OCI-LY1 (cell line): ENCODE measurements at regions not wholly inside any gene's neighbourhood (a gene's known extent, or its start where the extent isn't known, plus 50 kb on each side); places are given as distances from the start of the nearest gene placed in this dataset.

Experiments used
- H2AFZ ChIP-seq: fragments of 200-600 bp; sonication (generic), shearing (Covaris generic); 2 replicates; pipeline ENCODE4 v1.6.0; 2014; ENCODE audit warnings: antibody characterized with exemption, mild to moderate bottlenecking, low read length
- H3F3A ChIP-seq: fragments of 200-600 bp; sonication (generic), shearing (Covaris generic); 2 replicates; pipeline ENCODE4 v1.6.0; 2014; ENCODE audit warnings: mild to moderate bottlenecking, antibody characterized with exemption, low read length, moderate library complexity; ENCODE audit not compliant: insufficient read depth
- H3K27ac ChIP-seq: fragments of 200-600 bp; sonication (generic); 2 replicates; pipeline ENCODE4 v1.5.1; 2014; ENCODE audit warnings: low read length, mixed run types, mild to moderate bottlenecking, low read depth; ENCODE audit not compliant: poor library complexity, severe bottlenecking
- H3K27me3 ChIP-seq: fragments of 200-600 bp; sonication (generic); 2 replicates; pipeline ENCODE4 v1.6.0; 2014; ENCODE audit warnings: antibody characterized with exemption, mild to moderate bottlenecking, low read length, moderate library complexity; ENCODE audit not compliant: insufficient read depth
- H3K36me3 ChIP-seq: fragments of 200-600 bp; sonication (generic); 2 replicates; pipeline ENCODE4 v1.6.1; 2014; ENCODE audit warnings: mild to moderate bottlenecking, antibody characterized with exemption, low read length, moderate library complexity, mixed read lengths; ENCODE audit not compliant: insufficient read depth
- H3K4me1 ChIP-seq: fragments of 200-600 bp; sonication (generic); 2 replicates; pipeline ENCODE4 v1.5.1; 2014; ENCODE audit warnings: mild to moderate bottlenecking, low read length, moderate library complexity; ENCODE audit not compliant: insufficient read depth, severe bottlenecking
- H3K4me2 ChIP-seq: fragments of 200-600 bp; sonication (generic), shearing (Covaris generic); 2 replicates; pipeline ENCODE4 v1.6.1; 2014; ENCODE audit warnings: low read length
- H3K4me3 ChIP-seq: fragments of 200-600 bp; sonication (generic); 2 replicates; pipeline ENCODE4 v1.5.1; 2014; ENCODE audit warnings: low read length, low read depth, mild to moderate bottlenecking, mixed read lengths; ENCODE audit not compliant: poor library complexity, severe bottlenecking
- H3K79me2 ChIP-seq: fragments of 200-600 bp; shearing (Covaris generic); 2 replicates; pipeline ENCODE4 v1.6.1; 2016; ENCODE audit warnings: mixed run types, low read length, mixed read lengths; ENCODE audit not compliant: insufficient read depth
- H3K9ac ChIP-seq: fragments of 200-600 bp; sonication (generic), shearing (Covaris generic); 2 replicates; pipeline ENCODE4 v1.6.1; 2014; ENCODE audit warnings: mild to moderate bottlenecking, low read length, mixed read lengths
- H3K9me2 ChIP-seq: fragments of 200-600 bp; sonication (generic), shearing (Covaris generic); 2 replicates; pipeline ENCODE4 v1.6.1; 2014; ENCODE audit warnings: low read depth, mild to moderate bottlenecking, low read length, mixed read lengths
- H3K9me3 ChIP-seq: fragments of 200-600 bp; shearing (Covaris generic); 2 replicates; pipeline ENCODE4 v1.6.1; 2014; ENCODE audit warnings: low read length, mixed read lengths
- H4K20me1 ChIP-seq: fragments of 200-600 bp; sonication (generic), shearing (Covaris generic); 2 replicates; pipeline ENCODE4 v1.6.0; 2016; ENCODE audit warnings: mild to moderate bottlenecking, low read length; ENCODE audit not compliant: insufficient read depth
- CTCF ChIP-seq: fragments of 200-600 bp; sonication (generic), shearing (Covaris generic); IDR thresholded peaks from 2 replicates; pipeline ENCODE4 v1.5.1; 2017; ENCODE audit warnings: mild to moderate bottlenecking, antibody characterized with exemption, low read length, moderate library complexity, mixed read lengths
- EZH2 ChIP-seq: fragments of 200-600 bp; sonication (generic), shearing (Covaris generic); IDR thresholded peaks from 2 replicates; pipeline ENCODE4 v1.8.0; 2017; ENCODE audit warnings: borderline replicate concordance, mixed run types, mild to moderate bottlenecking, antibody characterized with exemption, low read length, moderate library complexity, mixed read lengths

DNA sequence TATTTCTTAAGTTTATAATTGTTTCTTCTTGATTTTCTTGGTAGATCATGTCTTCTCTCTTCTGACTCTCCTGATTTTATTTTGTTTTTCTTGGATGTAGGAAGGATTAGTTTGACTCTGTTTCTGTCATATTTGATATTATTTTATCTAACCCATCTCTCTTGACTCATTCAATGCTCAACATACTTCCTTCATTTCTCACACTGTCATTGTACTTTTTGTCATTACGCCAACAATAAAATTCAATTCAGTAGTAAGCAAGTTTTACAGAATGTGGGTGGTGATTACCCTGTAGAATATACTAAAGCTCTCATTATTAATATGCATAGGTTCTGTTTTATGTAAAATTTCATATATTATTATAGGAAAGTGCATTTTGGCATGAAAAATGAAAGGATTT, 1303.0 kb upstream of the AGA start:
- Histone ChIP-seq H3K9me3 (no peaks in the 10 kb centered on the region), H3K36me3 (no peaks in the 10 kb centered on the region), H3K4me3 (no peak overlapping the region), H3K4me1 (no peaks in the 10 kb centered on the region), H3K27me3 (no peaks in the 10 kb centered on the region), H3K27ac (no peak overlapping the region), H3K79me2 (no peaks in the 10 kb centered on the region), H3K9ac (no peak overlapping the region), H3K9me2 (no peaks in the 10 kb centered on the region), H3K4me2 (no peak overlapping the region), H4K20me1 (no peaks in the 10 kb centered on the region), H2AFZ (no peak overlapping the region), H3F3A (no peaks in the 10 kb centered on the region)
- TF ChIP-seq CTCF (no peak), EZH2 (no peak)

- no peaks in the 10 kb centered on the region for H3K9me3 ChIP-seq
- TF ChIP-seq CTCF = no peak
- TF ChIP-seq EZH2 = no peak
- no peaks in the 10 kb centered on the region for H3K9me2 ChIP-seq
- no peak overlapping the region for H3K4me2 ChIP-seq
- no peak overlapping the region for H3K9ac ChIP-seq
- no peaks in the 10 kb centered on the region for H3F3A ChIP-seq
- H3K4me3 ChIP-seq = no peak overlapping the region
- H3K4me1 ChIP-seq = no peaks in the 10 kb centered on the region
- H4K20me1 ChIP-seq = no peaks in the 10 kb centered on the region
- H2AFZ ChIP-seq = no peak overlapping the region
- no peaks in the 10 kb centered on the region for H3K79me2 ChIP-seq
- H3K27me3 ChIP-seq = no peaks in the 10 kb centered on the region
- H3K36me3 ChIP-seq = no peaks in the 10 kb centered on the region
- no peak overlapping the region for H3K27ac ChIP-seq
Measured at GRCh38 chr4:178752954-178753525, 1310.8 kb upstream of the AGA start.

GRCh38 chr4:178778496-178778895, 1336.3 kb upstream of the AGA start:
- Histone ChIP-seq H3K4me2 (no peak overlapping the region), H3K27ac (no peak overlapping the region), H4K20me1 (no peaks in the 10 kb centered on the region), H3F3A (no peaks in the 10 kb centered on the region), H3K27me3 (no peaks in the 10 kb centered on the region), H2AFZ (no peak overlapping the region), H3K9me3 (no peaks in the 10 kb centered on the region), H3K4me1 (no peaks in the 10 kb centered on the region), H3K4me3 (no peak overlapping the region), H3K36me3 (no peaks in the 10 kb centered on the region), H3K9ac (no peak overlapping the region), H3K79me2 (no peaks in the 10 kb centered on the region), H3K9me2 (no peaks in the 10 kb centered on the region)
- TF ChIP-seq EZH2 (no peak), CTCF (no peak)
